CD4-positive, alpha-beta T cell treated with Interleukin-10 for 1 hour (primary cell): ENCODE measurements at regions not wholly inside any gene's neighbourhood (a gene's known extent, or its start where the extent isn't known, plus 50 kb on each side); places are given as distances from the start of the nearest gene placed in this dataset.
"Not testable (repeated sequence)": the region's sequence is repeated elsewhere in the genome, so short reads cannot be mapped to it uniquely, and the experiment has no call there.

Source experiments
- DNase-seq: peaks from one replicate; pipeline ENCODE4 v3.0.0-alpha.2; 2020

DNA sequence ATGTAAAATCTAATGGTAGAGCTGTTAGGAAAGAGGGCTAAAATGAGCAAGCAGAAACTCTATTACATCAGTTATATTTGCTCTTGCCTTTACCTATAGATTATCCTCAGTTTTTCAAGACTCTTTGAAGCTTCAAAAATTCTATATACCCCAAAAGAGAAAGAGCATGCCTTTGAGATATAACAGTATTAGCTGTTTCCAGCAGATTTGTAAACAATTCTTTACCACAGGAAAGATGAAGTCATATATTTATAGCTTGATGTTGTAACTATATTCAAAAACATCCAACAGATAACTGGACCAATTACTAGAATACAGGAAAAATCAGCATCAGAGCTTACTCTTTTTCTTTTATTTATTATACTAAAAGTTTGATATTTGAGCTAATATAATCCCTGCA, 416.2 kb upstream of the TPK1 start:
- no peak for DNase-seq

DNA sequence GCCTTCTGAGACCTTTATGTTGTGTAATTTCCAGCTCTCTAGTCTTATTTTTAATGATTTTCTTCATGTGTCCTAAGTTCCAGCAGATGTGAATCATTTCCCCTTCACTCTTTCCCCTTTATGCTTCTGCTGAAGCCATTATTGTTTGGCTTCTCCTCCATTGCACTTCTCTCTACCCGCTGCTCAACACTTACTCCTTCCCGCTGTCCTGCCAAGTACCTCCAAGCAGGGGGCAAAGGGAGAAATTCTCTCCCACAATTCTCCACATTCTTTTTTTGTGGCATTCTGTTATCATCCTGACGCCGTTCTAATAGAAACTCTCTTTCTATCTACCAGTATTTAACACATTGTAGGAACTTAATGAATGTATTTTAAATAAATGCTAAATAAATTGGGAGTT, 388.9 kb upstream of the TPK1 start:
- no peak for DNase-seq

DNA sequence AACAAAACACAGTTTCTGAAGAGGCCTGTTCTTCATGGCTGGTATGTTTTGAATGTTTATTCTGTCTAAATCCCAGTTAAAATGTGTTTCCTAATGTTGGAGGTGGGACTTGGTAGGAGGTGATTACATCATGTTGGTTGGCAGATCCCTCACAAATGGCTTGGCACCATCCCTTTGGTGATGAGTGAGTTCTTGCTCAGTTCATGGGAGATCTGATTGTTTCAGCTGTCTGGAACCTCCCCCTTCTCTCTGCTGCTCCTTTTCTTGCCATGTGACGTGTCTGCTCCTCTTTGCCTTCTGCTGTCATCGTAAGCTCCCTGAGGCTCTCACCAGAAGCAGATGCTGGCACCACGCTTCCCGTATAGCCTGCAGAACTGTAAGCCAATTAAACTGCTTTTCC, 383.6 kb upstream of the TPK1 start:
- DNase-seq: no peak

DNA sequence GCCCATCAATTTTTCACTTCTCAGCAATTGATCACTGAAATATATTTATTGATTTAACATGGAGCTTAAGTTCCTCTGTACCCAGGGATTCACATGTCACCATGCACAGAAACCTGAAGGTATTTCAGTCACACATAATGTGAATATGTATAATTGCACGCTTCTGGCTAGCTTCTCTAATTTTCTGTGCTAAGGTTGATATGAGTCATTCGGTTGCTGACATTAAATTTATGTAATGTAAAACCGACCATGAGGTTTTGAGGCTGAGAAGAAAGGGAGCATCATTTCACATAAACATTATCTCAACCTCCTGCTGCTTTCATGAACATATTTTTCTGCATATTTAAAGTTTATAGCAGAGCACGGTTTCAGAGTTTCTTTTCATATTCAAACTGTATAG, 381.0 kb upstream of the TPK1 start:
- no peak for DNase-seq

DNA sequence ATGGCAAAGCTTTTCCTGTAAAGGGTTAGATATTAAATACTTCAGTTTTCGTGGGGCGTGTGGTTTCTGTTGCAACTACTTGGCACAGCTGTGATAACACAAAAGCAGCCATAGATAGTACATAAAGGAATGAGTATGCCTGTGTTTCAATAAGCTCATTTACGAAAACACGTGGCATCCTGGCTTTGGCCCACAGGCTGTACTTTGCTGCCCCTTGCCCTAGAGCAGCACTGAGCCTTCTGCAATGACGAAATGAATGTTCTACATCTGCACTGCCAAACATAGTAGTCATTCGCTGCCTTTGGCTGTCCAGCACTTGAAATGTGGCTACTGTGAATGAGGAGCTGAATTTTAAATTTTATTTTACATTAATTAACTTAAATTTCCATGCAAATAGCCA, 376.2 kb upstream of the TPK1 start:
- no peak for DNase-seq

DNA sequence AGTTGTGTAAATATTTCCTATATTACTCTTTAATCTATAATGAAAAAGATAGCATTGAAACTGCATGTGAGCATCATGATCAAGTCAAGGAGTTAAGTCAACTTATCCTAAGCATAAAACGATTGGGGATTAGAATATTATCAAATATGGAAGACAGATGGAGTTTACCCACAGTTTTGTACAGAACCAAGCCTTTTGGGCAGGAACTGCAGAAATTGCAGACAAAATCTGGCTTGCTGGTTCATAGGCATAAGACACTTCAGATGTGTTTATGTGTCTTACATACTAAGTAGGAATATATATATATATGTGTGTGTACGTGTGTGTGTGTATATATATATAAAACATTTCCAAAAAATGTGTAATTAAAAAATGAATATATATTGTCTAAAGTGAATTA, 375.4 kb upstream of the TPK1 start:
- DNase-seq: no peak

DNA sequence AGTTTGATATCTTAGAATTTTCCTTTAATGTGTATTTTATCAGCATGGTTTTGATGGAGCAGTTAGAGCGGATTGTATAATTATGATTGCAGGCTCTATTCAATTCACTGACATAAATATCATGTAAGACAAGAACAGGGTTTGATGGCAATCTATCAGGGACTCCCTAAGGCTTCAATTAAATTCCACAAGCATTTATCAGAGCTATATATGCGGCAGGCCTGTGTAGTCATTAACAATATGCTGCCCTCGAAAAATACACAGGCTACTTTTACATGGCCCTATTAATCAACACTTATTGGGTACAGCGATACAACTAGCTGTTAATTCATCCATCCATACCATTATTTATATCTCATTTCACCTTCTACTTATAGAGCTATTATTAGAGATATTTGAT, 358.1 kb upstream of the TPK1 start:
- no peak for DNase-seq

DNA sequence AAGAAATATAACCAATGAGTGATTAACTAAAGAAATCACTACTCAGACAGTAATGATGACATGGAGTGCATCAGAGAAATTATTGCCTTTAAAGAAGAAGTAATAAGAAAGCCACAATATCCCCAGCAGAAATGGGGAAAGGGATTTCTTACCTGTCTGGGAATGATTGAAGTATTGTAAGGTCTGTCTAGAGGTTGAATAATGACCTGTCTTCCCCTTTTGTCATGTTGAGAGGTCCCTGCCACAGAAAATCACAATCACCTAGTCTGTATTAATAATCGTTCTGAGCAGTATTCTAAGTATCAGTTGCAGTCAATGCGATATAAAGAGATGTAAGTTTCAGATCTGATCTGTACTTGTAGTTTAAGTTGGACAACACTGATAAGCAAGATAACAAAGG, 349.1 kb upstream of the TPK1 start:
- DNase-seq: no peak

DNA sequence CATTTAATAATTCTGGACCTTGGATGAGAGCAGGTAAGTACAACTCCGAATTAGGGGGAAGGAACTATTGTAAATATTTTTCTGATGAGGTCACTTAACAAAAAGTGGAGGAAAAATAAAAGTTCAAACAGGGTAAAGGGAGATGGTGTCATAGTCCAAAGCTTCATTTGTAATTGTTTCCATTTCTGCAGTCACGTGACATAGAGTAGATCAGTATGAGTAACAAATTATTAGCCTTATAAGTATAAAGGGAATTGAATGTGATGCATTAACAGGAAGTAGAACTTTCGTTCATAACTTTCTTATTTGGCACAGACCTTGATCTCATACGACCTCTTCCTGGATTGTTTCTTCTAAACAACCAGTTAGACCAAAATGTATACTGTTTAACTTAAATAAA, 347.2 kb upstream of the TPK1 start:
- DNase-seq: no peak

DNA sequence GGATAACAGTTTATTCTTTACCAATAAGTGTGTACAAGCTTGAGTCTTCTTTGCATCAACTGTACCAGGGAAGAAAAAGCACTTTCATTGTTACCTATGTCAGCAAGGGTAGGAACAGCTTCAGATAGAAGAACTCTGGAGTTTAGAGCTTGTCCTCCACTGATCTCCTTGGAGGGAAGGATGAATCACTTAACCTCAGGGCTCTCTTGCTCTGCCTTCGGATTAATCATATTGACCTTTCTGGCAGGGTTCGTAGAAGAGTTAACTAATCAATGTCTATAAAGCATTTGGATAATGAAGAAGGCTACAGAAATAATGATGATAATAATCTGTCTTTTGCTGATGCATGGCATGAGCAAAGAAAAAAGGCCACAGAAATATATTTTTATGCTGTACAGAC, 339.5 kb upstream of the TPK1 start:
- DNase-seq: no peak

DNA sequence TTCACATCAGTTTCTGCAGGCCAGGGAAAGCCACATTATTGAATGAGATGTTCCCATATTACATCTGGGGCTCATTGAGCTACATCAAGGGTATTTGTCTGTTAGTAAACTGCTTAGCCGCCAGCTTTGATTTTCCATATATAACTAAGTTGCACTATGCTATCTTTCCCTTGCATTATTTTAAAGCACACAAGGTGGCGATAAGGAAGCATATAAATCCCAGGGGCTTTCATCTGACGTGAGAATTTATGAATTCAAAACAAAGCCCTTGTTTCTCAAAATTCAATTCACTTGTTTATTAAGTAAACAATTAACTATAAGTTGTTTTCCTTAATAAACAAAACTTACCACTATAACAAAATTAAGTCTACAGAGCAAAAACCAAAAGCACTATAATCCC, 334.1 kb upstream of the TPK1 start:
- DNase-seq: no peak

DNA sequence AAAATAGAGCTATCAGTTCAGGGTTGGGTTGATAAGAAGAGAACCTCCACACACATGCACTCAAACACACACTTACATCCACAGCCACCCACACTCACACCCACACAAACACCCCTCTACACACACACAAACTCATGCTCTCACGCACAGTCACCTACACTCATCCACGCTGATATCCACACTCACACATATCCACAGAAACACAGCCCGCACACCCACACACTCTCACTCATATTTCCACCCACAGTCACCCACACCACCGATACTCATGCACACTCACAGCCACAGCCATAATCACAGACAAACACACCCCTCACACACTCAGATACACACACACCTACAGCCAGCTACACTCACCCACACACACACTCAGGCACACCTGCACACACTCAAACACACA, 333.0 kb upstream of the TPK1 start:
- DNase-seq: no peak

DNA sequence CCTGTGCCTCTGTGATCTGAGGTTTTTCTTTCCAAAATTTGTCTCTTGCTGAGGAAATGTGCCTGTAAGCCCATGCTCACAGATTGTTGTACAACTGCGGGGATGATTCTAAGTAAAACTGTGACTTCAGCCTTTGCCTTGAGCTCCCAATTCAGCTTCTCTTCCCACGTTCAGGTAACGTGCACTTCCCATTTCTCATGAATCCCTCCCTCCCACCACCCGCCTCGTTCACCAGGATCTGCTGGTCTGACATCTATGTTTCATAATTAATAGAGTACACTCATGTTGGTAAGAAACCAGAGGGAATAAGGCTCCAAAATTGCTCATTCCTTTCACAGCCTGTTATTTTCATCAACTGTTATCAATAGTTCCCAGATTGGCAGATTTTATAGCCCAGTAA, 332.6 kb upstream of the TPK1 start:
- DNase-seq: no peak

DNA sequence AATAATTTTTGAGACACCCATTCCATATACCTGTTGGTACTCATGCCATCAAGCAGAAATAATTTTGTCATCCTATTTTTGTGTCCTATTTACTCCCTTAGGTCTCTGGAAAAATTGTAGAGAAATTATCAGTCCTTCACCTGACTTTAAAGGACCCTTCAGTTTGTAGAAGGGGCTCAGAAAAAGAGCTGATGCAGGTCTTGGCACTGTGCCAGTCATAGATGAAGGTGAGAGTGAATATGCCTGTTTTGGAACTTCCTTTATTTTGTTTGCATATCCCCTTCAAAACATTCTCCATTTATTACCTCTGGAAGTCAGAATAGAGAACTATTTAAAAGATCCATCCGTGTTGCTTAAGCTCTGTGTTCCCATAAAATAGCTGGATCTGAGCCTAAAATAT, 321.0 kb upstream of the TPK1 start:
- no peak for DNase-seq

DNA sequence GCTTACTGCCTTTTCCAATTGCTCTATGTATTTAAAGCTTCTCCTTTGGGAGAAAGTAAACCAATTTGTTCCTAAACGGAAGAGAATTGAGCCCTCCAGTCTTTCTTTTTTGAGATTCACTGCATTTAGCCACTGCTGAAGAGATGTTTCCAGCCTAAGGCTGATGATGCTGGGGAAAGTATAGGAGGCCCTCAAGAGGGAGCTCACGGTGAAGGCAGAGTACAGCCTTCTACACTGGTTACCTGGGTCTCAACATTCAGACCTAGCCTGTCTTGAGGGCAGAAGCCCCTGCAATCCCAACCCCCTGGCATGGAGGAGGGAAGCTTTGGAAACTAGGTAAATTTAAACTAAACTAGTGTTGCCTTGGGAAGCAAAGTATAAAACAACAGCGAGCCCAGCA, 316.7 kb upstream of the TPK1 start:
- no peak for DNase-seq

DNA sequence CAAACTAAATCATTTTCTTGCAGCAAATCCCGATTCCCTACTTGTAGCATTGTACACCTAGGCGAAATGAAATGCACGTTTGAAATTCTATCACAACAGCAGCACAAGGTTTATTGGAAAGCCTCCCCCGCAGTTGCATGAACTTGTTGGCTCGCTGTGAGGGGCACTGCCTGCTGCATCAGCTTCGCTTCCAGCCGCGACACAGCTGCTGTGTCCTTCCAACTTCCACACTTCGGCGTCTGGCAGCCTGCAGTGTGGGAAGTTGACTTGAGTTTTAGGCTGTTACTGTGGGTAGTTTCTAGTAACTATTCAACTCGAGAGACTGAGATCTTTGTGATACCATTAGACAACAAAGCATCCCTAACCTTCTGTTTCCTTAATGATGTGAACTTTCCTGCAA, 315.8 kb upstream of the TPK1 start:
- no peak for DNase-seq

DNA sequence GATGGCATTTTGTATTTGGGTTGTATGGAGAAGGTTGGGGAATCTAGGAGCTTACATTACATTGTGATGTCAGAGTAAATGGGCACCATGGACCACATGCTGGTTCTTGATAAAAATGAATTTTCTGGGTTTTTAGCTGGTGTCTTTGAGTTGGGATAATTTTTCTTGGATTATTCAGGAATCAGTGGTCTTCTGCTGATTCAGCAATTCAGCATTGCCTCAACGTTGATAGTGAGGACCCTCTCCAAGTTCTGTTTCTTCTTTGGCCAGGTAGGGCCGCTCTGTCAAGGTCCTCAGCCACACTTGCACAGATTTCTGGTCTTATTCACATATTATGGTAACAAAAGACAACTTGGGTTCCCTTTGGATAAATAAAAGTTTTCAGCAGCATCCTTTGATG, 312.0 kb upstream of the TPK1 start:
- no peak for DNase-seq

DNA sequence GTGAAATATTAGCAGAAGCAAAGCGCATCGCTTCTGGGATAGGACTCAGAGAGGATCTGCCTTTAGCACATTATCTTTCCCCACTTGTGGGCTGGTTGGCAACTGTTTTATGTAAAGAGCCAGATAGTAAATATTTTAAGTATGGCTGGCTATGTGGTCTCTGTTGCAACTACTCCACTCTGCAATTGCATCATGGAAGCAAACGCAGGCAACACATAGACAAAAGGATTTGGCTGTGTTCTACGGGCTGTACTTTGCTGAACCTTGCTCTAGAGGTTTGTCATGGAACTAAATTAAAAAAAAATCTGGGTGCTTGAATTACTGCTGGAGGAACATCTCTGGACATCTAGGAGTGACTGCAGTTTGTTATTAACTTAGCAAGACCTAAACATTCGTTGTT, 307.8 kb upstream of the TPK1 start:
- no peak for DNase-seq

DNA sequence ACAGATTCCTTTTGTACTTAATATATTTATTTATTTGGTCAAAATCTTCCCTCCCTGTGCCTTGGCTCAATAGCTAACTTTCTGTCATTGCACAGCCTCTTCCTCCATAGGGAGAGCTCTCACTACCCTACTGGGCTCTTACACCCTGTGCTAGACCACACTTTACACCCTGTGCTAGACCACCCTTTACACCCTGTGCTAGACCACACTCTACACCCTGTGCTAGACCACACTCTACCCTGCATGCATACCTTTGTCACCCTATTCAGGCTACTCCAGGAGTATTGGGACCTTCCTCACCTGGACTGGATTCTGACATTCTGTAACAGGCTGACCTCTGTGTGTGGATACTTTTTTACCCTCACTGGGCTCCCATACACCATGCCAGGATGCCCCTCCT, 298.5 kb upstream of the TPK1 start:
- DNase-seq: no peak

DNA sequence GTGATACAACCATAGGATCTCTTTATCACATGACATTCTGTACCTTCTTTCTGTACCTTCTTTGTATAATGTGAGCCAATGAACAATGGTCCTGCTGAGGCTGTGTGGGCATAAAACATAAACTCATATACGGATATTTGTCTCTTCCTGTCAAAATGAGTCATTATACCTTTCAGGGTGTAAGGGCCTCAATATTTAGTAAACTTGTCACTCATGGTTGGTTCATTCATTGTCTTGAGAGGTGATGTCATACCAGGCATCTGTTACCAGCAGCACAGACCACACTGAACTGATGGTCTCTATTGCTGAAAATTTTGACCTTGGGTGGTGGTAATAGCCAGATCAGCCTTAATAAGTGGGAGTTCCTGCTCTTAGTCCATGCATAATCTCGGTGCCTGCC, 287.6 kb upstream of the TPK1 start:
- DNase-seq: no peak

DNA sequence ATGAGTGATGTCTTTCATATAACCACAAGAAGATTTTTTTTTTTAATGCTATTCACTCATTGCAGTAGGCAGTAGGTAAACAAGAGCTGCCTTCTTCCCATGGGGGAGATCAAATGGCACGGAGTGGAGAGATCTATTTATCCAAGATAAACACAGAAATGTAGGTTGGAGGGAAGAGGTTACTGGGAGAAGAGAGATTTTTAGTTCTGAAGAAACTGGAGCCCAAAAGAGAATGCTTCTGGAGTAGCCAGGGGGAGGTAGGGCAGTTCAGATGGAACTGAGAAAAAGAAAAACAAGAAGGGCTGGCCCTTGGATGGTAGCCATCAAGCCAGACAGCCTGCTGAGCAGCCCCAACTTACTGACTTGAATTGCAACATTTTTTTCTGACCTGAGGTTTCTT, 270.1 kb upstream of the TPK1 start:
- DNase-seq: no peak

DNA sequence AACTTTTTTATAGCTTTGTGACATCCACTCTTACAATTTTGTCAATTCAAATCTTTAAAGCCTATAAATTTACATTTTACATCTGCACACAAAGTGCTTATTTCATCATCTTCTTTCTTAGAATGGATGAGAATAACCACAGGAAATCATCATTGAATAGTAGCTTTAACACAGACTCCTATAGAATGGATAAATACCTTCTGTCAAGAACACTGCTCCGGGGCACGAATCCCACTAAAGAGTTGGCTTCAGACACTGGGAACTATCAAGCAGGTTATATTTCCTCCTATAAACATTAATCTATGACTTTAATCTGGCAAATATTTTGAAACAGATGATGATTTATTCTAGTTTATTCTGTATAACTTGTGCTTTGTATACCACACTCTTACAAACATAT, 269.7 kb upstream of the TPK1 start:
- DNase-seq: no peak

DNA sequence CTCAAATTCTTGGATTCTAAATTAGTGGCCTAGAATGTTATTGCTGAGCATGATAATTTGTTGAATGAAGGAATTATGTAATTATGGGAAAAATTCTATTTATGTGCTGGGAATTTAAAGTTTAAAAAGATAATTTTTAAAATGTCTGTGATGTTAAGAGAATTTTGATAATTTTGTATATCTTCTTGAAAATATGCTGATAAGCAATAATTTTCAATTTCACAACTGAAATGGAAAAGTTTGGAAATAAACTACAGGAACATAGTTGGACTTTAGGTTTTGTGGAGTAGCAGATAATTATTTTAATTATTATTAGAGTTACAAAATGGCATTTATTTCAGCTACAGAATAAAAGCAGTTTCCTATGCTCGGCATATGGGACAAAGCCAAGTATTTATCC, 268.5 kb upstream of the TPK1 start:
- no peak for DNase-seq

DNA sequence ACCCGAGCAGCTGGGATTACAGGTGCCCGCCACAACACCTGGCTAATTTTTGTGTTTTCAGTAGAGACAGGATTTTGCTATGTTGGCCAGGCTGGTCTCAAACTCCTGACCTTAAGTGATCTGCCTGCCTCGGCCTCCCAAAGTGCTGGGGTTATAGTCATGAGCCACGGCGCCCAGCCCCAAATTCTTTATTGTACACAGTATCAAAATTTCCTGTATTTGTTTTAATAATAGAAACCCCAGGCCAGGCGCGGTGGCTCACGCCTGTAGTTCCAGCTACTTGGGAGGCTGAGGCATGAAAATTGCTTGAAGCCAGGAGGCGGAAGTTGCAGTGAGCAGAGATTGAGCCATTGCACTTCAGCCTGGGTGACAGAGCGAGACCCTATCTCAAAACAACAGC, 266.3 kb upstream of the TPK1 start:
- not testable (repeated sequence) for DNase-seq

DNA sequence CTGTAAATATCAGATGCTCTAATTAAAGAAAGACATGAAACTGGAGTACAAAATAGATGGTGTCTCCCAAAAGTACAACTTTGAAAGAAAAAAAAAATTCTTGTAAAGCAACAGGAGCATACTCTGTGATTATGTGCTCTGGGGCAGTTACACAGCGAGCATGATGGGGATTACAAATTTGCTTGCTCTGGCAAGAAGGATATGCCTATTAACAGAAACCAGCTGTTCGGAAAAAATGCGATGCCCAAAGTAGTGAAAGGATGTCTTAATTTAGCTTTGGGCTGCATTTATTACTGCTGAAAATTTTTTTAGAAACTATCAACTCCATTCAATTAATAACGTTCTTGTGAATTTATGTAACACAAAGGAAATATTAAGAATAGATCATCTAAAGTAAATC, 256.9 kb upstream of the TPK1 start:
- DNase-seq: no peak

DNA sequence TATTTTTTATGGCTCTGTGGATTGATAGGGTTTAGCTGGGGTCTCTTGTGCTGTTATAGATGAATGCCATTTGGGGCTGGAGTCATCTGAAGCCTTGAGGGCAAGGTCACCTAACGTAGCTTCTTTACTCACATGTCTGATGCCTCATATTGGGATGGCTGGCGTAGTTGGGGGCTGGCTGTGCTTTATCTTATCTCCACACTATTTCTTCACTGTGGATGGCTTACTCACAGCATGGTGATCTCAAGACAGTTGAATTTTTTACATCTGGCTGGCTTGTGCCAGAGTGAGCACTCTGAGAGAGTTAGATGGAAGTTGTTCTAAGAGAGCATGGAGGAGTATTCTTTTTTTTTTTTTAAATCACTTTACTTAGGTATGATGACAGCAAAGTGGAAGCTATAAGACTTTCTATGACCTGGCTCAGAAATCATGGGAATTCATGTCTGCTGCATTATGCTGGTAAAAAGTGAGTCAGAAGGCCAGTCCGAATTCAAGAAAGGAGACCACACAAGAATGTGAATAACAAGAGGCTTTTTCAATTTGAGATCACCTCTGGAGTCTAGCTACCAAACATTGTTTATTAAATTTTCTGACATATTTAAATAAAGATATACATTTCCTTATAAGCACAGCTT, 252.4 kb upstream of the TPK1 start:
- DNase-seq: no peak
